ENCODE measurements at regions not wholly inside any gene's neighbourhood (a gene's known extent, or its start where the extent isn't known, plus 50 kb on each side); places are given as distances from the start of the nearest gene placed in this dataset.

DNA sequence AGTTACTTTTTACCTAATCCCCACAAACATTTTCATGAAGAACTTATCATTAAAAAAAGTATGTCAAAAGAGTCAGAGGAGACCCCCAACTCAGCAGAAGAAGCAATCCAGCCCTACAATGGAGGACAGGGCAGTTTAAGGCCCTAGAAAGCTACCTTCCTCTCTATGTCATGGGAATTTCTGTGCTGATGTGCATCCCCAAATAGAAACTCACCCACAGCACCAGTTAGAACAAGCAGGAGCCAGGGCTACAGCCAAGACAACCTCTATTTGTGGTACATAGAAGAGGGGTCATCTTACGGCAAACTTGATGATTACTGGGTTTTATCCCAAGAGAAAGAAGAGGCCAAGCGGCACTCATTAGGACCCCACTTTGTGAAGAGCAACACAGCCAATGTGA, 160.9 kb upstream of the CCDC150 start:
- no peak for ATAC-seq (ENCODE audit: low read depth)
- POLR2A ChIA-PET = interaction anchor here (0.6 kb wide), 1 partner anchor 43 kb away, joined by 3 read pairs; no protein-coding TSS in a partner anchor
- H3K4me3 Mint-ChIP-seq = no peak overlapping the region
- no peaks in the 10 kb centered on the region for H3K9me3 Mint-ChIP-seq
- H3K4me1 Mint-ChIP-seq = no peaks in the 10 kb centered on the region
- DNase-seq = no peak
- H3K27ac Mint-ChIP-seq = no peak overlapping the region
- H3K27me3 Mint-ChIP-seq = peaks cover 25% of the 10 kb centered on the region
- H3K36me3 Mint-ChIP-seq = no peaks in the 10 kb centered on the region

DNA sequence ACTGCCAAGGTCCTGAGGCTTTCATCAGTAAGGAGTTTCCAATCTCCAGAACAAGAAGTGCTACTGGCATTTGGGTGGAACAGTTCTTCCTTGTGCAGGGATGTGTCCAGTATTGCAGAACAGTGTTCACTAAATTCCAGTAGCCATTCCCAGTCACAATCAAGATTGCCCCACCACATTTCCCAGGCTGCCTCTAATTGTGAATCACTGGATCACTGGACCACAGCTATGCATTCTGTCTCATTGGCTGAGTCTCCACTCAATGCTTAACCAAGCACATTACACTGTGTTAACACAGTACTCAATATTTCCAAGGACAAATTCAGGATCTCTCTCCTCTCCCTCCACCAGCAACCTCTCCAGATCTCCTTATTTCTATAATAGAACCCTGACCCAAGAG, 160.2 kb upstream of the CCDC150 start:
- Mint-ChIP-seq H3K36me3 (no peaks in the 10 kb centered on the region), H3K27me3 (peaks cover 31% of the 10 kb centered on the region), H3K27ac (no peak overlapping the region), H3K9me3 (no peaks in the 10 kb centered on the region), H3K4me1 (no peaks in the 10 kb centered on the region), H3K4me3 (no peak overlapping the region)
- no peak for DNase-seq
- POLR2A ChIA-PET = no interaction called here
- no peak for ATAC-seq (ENCODE audit: low read depth)

DNA sequence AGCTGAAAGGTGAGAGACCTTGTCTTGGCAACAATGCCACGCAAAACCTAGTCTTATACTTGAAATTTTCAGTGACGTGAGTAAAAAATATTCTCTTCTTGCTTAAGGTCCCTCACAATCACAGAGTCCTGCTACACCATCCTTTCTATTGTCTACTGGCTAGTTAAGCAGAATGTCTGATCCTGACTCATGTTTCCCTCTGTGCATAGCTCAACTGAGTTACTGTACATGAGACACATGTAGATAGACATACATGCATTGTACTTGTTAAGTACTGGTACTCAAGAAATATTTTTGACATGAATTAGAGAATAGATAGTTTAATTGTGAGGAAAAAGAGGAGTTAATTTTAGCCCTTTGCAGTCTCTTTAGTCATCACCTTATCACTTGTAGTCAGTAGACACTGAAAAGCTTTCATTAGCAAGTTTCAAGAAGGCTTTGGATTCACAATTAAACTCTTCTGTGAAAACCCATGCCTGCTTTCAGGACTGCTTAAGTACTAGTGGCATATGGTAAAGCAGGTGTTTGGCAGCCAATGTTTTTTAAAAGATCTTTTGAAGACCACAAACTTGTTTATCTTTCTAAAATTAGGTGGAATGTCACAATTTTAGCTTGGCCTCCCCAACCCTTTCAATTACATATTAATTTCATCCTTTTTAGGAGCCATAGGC, 158.7 kb upstream of the CCDC150 start:
- Mint-ChIP-seq H3K4me3 (no peak overlapping the region), H3K27ac (no peak overlapping the region), H3K27me3 (peaks cover 35% of the 10 kb centered on the region), H3K9me3 (peaks cover 1% of the 10 kb centered on the region), H3K36me3 (no peaks in the 10 kb centered on the region), H3K4me1 (no peaks in the 10 kb centered on the region)
- ATAC-seq (ENCODE audit: low read depth) (no peak), DNase-seq (no peak)
- POLR2A ChIA-PET = no interaction called here

DNA sequence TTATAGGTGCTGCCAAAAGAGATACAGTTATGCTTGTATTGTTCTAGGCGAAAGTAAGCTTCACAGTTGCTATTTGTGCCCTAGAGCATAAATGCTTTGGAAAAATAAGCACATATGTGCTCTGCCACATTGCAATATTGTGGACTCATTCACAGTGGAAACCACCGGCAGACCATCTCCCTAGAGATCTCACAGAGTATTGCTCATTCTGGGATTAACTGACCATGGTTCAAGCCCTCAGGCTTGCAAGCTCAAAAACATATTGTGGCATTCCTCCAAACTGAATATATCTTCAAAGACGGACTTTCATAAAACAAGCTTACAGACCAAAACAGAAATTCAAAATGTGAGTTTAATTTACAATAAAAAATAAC, 158.2 kb upstream of the CCDC150 start:
- Mint-ChIP-seq H3K4me1 (no peaks in the 10 kb centered on the region), H3K36me3 (no peaks in the 10 kb centered on the region), H3K9me3 (peaks cover 1% of the 10 kb centered on the region), H3K27me3 (peaks cover 37% of the 10 kb centered on the region), H3K4me3 (no peak overlapping the region), H3K27ac (no peak overlapping the region)
- ATAC-seq (ENCODE audit: low read depth) (no peak), DNase-seq (no peak)
- POLR2A ChIA-PET = no interaction called here

DNA sequence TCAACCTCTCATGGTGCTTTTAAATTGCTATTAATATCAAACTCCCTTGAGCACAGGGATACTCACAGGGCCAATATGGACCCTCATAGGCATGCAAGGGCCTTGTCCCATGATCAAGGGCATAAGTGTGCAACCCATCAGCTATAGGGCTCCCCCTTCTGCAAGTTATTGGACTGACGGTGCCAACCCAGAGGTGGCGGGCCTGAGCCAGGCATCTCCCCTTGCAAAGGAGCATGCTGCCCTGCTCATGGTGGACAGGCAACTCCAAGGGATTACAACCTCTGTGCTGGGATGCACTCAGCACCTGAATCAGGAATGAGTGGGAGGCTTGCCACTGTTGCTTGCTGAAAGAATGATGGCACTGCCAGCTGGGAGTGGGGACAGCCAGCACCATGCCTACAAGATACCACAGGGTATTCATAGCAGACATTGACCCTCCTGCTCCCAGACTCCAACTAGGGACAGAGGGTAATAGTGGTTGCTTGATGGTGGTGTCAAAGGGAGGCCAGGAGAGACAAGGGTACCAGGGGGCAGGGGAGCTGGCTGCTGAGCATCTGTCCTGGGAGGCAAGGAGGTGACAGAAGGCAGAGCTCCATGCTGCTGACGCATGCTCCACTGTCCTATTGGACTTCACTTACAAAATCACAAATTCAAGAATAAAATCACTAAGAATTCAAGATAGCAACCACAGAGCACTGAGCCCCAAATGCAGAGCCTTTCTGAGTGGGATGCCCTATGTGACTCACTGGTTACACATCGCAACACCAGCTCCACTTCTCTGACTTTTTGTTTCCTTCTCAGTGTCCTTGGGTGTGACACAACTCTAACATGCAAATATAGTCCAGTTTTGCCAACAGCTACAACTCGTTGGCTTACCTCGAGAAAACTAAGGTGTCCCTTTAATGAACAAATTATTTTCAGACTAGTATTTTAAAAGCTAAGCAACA, 157.1 kb upstream of the CCDC150 start:
- Mint-ChIP-seq H3K27ac (no peak overlapping the region), H3K4me3 (no peak overlapping the region), H3K4me1 (no peaks in the 10 kb centered on the region), H3K9me3 (peaks cover 1% of the 10 kb centered on the region), H3K27me3 (peaks cover 35% of the 10 kb centered on the region), H3K36me3 (no peaks in the 10 kb centered on the region)
- no peak for DNase-seq
- no peak for ATAC-seq (ENCODE audit: low read depth)
- POLR2A ChIA-PET = no interaction called here

DNA sequence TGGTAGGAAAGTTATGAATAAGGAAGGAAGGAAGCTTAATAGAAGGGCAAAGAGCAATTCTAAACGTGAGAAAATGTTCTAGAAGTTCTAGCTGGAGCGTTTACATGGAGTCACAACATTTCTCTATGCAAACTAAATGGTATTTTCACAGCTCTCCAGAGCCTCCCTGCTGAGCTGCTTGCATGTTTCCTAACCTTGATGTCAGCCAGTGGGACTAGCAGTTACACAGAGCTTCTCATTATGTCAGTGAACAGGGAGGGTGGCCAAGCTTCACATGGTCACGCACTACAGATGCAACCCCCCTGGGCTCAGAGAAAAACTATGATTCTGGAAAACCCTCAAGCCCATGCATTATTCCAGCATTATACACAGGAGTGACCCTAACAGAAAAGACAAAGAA, 153.4 kb upstream of the CCDC150 start:
- ATAC-seq (ENCODE audit: low read depth) (no peak), DNase-seq (no peak)
- H3K27me3 Mint-ChIP-seq = peaks cover 42% of the 10 kb centered on the region
- no peak overlapping the region for H3K4me3 Mint-ChIP-seq
- peaks cover 1% of the 10 kb centered on the region for H3K9me3 Mint-ChIP-seq
- POLR2A ChIA-PET = no interaction called here
- no peak overlapping the region for H3K27ac Mint-ChIP-seq
- no peaks in the 10 kb centered on the region for H3K36me3 Mint-ChIP-seq
- H3K4me1 Mint-ChIP-seq = no peaks in the 10 kb centered on the region

DNA sequence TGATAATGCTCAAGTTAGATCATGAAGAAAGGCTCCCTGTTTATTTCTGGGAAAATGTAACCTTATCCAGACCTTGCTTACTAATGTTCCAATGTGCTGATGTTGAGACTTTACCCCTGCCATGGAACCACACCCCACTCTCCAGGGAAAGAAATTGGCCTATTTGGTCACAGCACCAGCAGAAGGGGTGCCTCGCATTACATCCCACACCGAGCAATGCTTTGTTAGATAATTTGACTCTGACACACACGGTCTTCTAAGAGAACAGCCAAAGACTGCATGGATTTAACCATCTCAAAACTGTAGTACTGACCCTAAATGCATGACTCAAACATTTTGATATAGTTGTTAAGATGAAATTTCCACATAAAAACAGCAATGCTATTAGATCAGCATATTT, 152.1 kb upstream of the CCDC150 start:
- Mint-ChIP-seq H3K27ac (no peak overlapping the region), H3K36me3 (no peaks in the 10 kb centered on the region)

DNA sequence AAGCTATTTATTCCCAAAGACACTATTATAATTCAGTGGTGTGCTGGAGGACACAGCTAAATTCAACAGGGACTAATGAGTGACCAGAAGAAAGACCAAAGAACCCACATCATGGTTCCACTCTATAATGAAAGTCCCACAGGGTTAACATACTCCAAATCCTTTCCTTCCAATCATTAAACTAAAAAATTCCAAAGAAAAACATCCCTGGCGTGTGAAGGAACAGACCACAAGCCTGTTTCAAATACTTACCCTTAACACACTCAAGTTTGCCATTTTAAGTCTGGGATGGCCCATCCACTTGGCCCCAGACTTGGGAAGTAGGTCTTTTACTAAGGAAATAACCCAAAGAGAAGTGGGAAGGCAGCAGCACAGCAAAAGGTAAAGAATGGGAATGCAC, 150.1 kb upstream of the CCDC150 start:
- Mint-ChIP-seq H3K27me3 (peaks cover 24% of the 10 kb centered on the region), H3K4me3 (no peak overlapping the region), H3K4me1 (no peaks in the 10 kb centered on the region), H3K27ac (no peak overlapping the region), H3K36me3 (no peaks in the 10 kb centered on the region), H3K9me3 (peaks cover 4% of the 10 kb centered on the region)
- DNase-seq = no peak
- POLR2A ChIA-PET = no interaction called here
- ATAC-seq (ENCODE audit: low read depth) = no peak

More for the DNA sequence above, 152.1 kb upstream of the CCDC150 start:
- no peak overlapping the region for H3K4me3 Mint-ChIP-seq
- POLR2A ChIA-PET = no interaction called here
- H3K27me3 Mint-ChIP-seq = peaks cover 37% of the 10 kb centered on the region
- no peaks in the 10 kb centered on the region for H3K4me1 Mint-ChIP-seq
- H3K9me3 Mint-ChIP-seq = peaks cover 1% of the 10 kb centered on the region
- DNase-seq (no peak), ATAC-seq (ENCODE audit: low read depth) (no peak)

DNA sequence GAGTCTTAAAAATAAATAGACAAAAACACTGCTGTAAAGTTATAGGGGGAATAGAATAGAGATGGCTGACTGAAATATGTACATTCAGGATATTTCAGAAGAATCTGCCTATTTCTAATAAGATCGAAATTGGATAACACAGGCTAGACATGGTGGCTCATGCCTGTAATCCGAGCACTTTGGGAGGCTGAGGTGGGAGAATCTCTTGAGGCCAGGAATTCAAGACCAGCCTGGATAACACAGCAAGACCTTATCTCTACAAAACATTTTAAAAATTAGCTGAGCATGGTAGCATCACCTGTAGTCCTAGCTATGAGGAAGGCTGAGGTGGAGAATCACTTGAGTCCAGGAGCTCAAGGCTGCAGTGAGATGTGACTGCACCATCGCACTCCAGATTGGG, 146.6 kb upstream of the CCDC150 start:
- no peak overlapping the region for H3K4me3 Mint-ChIP-seq
- POLR2A ChIA-PET = no interaction called here
- no peak overlapping the region for H3K27ac Mint-ChIP-seq
- H3K27me3 Mint-ChIP-seq = peaks cover 15% of the 10 kb centered on the region
- ATAC-seq (ENCODE audit: low read depth) (no peak), DNase-seq (no peak)
- H3K4me1 Mint-ChIP-seq = no peaks in the 10 kb centered on the region
- no peaks in the 10 kb centered on the region for H3K36me3 Mint-ChIP-seq
- peaks cover 6% of the 10 kb centered on the region for H3K9me3 Mint-ChIP-seq

DNA sequence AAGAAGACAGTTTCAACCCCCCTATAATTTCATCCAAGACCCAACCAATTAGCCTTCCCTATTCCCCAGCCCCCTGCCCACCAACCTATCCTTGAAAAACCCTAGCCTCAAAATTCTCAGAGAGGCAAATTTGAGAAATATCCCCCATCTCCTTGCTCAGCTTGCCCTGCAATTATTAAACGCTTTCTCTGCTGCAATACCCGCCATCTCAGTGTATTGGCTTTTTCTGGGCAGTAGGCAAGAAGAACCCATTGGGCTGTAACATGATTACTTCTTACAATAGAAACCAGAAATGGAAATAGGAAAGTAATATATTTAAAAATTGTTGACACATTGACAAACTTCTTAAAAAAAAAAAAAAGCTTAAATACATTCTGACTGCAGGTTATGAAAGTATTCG, 140.6 kb upstream of the CCDC150 start:
- ATAC-seq (ENCODE audit: low read depth) = no peak
- peaks cover 7% of the 10 kb centered on the region for H3K9me3 Mint-ChIP-seq
- peaks cover 5% of the 10 kb centered on the region for H3K27me3 Mint-ChIP-seq
- H3K4me3 Mint-ChIP-seq = no peak overlapping the region
- DNase-seq = no peak
- H3K27ac Mint-ChIP-seq = no peak overlapping the region
- no peaks in the 10 kb centered on the region for H3K36me3 Mint-ChIP-seq
- no peaks in the 10 kb centered on the region for H3K4me1 Mint-ChIP-seq
- POLR2A ChIA-PET = no interaction called here

DNA sequence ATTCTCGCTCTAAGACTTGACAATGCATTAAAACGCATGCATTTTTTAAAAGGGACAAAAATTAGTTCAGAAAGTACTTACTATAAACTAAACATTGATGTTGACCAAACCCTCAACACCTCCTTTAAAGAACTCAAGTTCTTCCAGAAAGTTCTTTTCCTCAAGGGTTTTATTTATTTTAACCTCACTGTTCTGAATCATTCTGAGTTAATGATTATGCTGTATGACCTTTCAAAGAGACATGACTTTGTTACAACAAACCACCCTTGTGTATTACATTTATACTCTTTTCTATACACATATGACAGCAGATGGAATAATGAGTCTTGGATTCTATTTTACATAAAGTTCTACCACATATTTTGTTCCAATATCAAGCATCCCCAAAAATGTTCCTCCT, 139.8 kb upstream of the CCDC150 start:
- Mint-ChIP-seq H3K9me3 (peaks cover 4% of the 10 kb centered on the region), H3K27me3 (peaks cover 5% of the 10 kb centered on the region), H3K27ac (no peak overlapping the region), H3K36me3 (no peaks in the 10 kb centered on the region), H3K4me1 (no peaks in the 10 kb centered on the region), H3K4me3 (no peak overlapping the region)
- DNase-seq (no peak), ATAC-seq (ENCODE audit: low read depth) (no peak)
- POLR2A ChIA-PET = no interaction called here

DNA sequence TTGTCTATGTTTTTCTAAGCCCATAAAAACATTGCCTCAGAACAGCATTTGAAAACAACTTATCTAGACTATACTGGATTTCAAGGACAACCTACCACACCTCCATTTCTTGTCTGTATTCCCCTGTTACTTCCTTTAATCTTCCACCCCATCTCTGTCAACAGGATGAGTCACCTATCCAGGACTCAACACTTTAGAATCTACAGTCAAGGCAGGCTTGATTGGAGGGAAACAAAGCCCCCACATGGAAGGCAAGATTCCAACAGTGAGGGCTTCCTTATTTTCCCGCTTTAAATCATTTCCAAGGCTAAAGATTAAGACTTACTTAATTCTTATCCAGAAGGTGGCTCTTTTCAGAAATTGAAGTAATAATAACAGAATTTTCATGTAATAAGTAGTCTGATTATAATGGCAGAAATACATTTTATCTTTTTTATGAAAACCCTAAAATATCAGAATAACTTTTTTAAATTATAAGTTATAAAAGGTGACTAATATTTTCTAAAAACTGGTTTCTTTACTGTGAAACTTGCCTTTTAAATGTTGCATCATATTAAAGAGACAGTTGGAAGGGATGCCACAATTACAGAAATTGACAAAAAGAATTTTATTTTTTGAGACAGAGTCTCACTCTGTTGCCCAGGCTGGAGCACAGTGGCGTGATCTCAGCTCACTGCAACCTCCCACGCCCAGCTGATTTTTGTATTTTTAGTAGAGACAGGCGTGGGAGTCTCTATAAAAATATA, 138.7 kb upstream of the CCDC150 start:
- POLR2A ChIA-PET = no interaction called here
- DNase-seq (no peak), ATAC-seq (ENCODE audit: low read depth) (no peak)
- Mint-ChIP-seq H3K4me1 (no peaks in the 10 kb centered on the region), H3K9me3 (peaks cover 4% of the 10 kb centered on the region), H3K36me3 (no peaks in the 10 kb centered on the region), H3K27me3 (peaks cover 8% of the 10 kb centered on the region), H3K4me3 (no peak overlapping the region), H3K27ac (no peak overlapping the region)

DNA sequence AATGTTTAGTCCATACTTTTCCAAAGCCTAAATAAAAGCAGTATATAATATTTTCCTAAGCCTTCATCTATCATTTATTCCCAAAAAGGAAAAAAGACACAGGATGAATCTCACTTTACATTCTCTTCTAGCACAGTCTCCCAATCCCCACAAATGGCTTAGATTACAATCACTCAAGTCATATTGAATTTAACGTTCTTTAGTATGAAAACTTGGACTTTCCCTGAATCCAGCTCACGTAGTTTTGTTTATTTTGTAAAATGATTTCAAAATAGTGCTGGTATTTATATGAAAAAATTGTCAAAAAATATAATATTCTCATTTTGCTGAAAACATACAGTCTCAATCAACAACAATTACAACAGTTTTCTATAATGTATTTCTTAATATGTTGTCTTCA, 137.7 kb upstream of the CCDC150 start:
- Mint-ChIP-seq H3K27ac (no peak overlapping the region), H3K9me3 (peaks cover 4% of the 10 kb centered on the region), H3K4me1 (no peaks in the 10 kb centered on the region), H3K27me3 (peaks cover 10% of the 10 kb centered on the region), H3K4me3 (no peak overlapping the region), H3K36me3 (no peaks in the 10 kb centered on the region)
- POLR2A ChIA-PET = no interaction called here
- ATAC-seq (ENCODE audit: low read depth) (no peak), DNase-seq (no peak)

DNA sequence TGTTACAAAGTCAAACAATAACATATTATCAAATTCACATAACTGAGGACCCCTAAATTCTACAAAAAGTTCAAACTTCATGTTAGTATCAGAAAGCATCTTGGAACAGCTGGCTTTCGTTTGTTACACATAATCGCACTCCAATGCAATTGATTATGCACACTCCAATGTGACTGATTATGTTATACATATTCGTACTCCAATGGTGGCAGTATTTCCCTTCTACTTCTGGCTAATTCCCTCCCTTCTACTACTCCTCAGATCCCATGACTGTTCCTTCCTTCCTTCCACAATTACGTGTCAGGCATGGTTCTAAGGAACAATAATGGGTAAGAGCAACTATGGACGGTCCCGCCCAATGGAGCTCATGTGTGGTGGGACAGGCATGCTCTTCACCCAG, 137.1 kb upstream of the CCDC150 start:
- POLR2A ChIA-PET = no interaction called here
- Mint-ChIP-seq H3K27ac (no peak overlapping the region), H3K27me3 (peaks cover 10% of the 10 kb centered on the region), H3K36me3 (no peaks in the 10 kb centered on the region), H3K4me1 (no peaks in the 10 kb centered on the region), H3K4me3 (no peak overlapping the region), H3K9me3 (peaks cover 4% of the 10 kb centered on the region)
- ATAC-seq (ENCODE audit: low read depth) = no peak
- DNase-seq = no peak

Data from activated naive CD8-positive, alpha-beta T cell treated with anti-CD3 and anti-CD28 coated beads, Interleukin-2, amount 10 ng/mL, durations not matched to agents 7 days and 5 days (primary cell).